ENCODE measurements at regions not wholly inside any gene's neighbourhood (a gene's known extent, or its start where the extent isn't known, plus 50 kb on each side); places are given as distances from the start of the nearest gene placed in this dataset.

DNA sequence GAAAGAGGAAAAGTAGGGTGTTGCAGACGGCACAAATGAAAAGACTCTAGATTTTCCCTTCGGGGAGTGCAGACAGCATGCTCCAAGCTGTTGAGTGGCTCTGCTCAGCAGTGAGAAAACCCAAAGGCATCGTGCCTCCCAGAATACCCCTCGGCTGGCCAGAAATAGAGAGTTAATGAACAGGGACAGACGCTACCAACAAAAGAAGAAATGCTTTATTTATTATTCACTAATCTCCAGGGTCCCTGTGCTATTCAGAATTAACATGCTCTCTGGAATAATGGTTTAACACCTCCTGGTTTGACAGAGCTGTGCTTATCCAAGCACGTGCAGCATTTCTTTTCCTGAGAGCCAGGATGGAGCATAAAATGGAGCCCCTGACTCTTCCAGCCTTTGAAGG is 82.3 kb downstream of the AQP4 start:
- TF ChIP-seq TAF1 (IDR thresholded peaks at IDR 0.05; ENCODE audit: borderline replicate concordance, insufficient read depth, low read length), result no peak
- TF ChIP-seq, protein P1, sequence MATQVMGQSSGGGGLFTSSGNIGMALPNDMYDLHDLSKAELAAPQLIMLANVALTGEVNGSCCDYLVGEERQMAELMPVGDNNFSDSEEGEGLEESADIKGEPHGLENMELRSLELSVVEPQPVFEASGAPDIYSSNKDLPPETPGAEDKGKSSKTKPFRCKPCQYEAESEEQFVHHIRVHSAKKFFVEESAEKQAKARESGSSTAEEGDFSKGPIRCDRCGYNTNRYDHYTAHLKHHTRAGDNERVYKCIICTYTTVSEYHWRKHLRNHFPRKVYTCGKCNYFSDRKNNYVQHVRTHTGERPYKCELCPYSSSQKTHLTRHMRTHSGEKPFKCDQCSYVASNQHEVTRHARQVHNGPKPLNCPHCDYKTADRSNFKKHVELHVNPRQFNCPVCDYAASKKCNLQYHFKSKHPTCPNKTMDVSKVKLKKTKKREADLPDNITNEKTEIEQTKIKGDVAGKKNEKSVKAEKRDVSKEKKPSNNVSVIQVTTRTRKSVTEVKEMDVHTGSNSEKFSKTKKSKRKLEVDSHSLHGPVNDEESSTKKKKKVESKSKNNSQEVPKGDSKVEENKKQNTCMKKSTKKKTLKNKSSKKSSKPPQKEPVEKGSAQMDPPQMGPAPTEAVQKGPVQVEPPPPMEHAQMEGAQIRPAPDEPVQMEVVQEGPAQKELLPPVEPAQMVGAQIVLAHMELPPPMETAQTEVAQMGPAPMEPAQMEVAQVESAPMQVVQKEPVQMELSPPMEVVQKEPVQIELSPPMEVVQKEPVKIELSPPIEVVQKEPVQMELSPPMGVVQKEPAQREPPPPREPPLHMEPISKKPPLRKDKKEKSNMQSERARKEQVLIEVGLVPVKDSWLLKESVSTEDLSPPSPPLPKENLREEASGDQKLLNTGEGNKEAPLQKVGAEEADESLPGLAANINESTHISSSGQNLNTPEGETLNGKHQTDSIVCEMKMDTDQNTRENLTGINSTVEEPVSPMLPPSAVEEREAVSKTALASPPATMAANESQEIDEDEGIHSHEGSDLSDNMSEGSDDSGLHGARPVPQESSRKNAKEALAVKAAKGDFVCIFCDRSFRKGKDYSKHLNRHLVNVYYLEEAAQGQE (IDR thresholded peaks at IDR 0.05; ENCODE audit: insufficient read depth in 1 of 2, low read depth in 2 of 2, low read length in 2 of 2), result no peak
- no peak for TF ChIP-seq SIN3A (IDR thresholded peaks at IDR 0.05; ENCODE audit: borderline replicate concordance, insufficient read depth, low read length)
- TF ChIP-seq FOXP2 (optimal IDR thresholded peaks at IDR 0.05; ENCODE audit: borderline replicate concordance, extremely low read depth, extremely low read length, insufficient read depth), result no peak
- TF ChIP-seq POLR2AphosphoS5 (IDR thresholded peaks at IDR 0.05; ENCODE audit: low read depth, low read length), result no peak

- no peak for TF ChIP-seq SIN3A (IDR thresholded peaks at IDR 0.05; ENCODE audit: borderline replicate concordance, insufficient read depth, low read length)
- TF ChIP-seq POLR2AphosphoS5 (IDR thresholded peaks at IDR 0.05; ENCODE audit: low read depth, low read length), result no peak
- no peak for TF ChIP-seq TAF1 (IDR thresholded peaks at IDR 0.05; ENCODE audit: borderline replicate concordance, insufficient read depth, low read length)
- TF ChIP-seq, protein P1 (IDR thresholded peaks at IDR 0.05; ENCODE audit: insufficient read depth in 1 of 2, low read depth in 2 of 2, low read length in 2 of 2), result no peak
- no peak for TF ChIP-seq FOXP2 (optimal IDR thresholded peaks at IDR 0.05; ENCODE audit: borderline replicate concordance, extremely low read depth, extremely low read length, insufficient read depth)
Measured at GRCh38 chr18:26780520-26781325, 84.8 kb downstream of the AQP4 start.

- TF ChIP-seq, protein P1 (IDR thresholded peaks at IDR 0.05; ENCODE audit: insufficient read depth in 1 of 2, low read depth in 2 of 2, low read length in 2 of 2), result no peak
- no peak for TF ChIP-seq FOXP2 (optimal IDR thresholded peaks at IDR 0.05; ENCODE audit: borderline replicate concordance, extremely low read depth, extremely low read length, insufficient read depth)
- TF ChIP-seq POLR2AphosphoS5 (IDR thresholded peaks at IDR 0.05; ENCODE audit: low read depth, low read length), result no peak
- TF ChIP-seq SIN3A (IDR thresholded peaks at IDR 0.05; ENCODE audit: borderline replicate concordance, insufficient read depth, low read length), result no peak
- no peak for TF ChIP-seq TAF1 (IDR thresholded peaks at IDR 0.05; ENCODE audit: borderline replicate concordance, insufficient read depth, low read length)
Measured at GRCh38 chr18:26778054-26778393, 87.5 kb downstream of the AQP4 start.

DNA sequence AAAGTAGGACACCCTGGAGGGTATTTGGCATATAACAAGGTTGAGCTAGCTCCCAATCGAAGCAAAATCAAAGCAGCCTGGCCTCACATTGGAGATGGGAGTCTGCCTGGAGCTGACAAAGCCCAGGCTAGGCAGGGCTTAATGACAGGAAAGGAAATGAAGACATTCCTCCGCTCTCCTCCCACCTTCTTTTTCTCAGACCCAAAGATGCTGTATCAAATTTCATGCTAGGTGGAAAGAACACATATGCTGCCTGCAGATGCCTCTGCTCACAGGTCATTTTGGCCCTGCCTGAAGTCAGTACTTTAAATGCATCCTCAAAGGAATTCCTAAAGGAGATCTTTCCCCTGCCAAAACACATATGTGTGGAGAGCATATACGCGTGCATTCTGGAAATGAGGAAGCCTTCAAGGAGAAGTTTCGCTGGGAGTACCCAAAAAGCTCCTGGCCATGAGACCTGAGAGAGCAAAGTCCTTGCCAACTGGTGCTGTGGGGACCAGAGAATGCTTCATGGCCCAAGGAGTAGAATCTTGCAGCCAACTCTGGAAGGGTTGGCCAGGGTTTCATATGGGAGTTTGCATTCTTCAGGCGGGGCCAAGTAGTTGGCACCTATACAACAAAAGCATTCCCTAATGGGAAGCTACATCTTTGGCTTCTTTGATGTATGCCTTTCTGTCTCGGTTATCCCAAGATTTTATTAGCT is 88.0 kb downstream of the AQP4 start:
- TF ChIP-seq FOXP2 (optimal IDR thresholded peaks at IDR 0.05; ENCODE audit: borderline replicate concordance, extremely low read depth, extremely low read length, insufficient read depth), result no peak
- TF ChIP-seq, protein P1 (IDR thresholded peaks at IDR 0.05; ENCODE audit: insufficient read depth in 1 of 2, low read depth in 2 of 2, low read length in 2 of 2), result no peak
- TF ChIP-seq TAF1 (IDR thresholded peaks at IDR 0.05; ENCODE audit: borderline replicate concordance, insufficient read depth, low read length), result no peak
- no peak for TF ChIP-seq SIN3A (IDR thresholded peaks at IDR 0.05; ENCODE audit: borderline replicate concordance, insufficient read depth, low read length)

Measured in PFSK-1 (cell line).